ENCODE measurements at regions not wholly inside any gene's neighbourhood (a gene's known extent, or its start where the extent isn't known, plus 50 kb on each side); places are given as distances from the start of the nearest gene placed in this dataset.

DNA sequence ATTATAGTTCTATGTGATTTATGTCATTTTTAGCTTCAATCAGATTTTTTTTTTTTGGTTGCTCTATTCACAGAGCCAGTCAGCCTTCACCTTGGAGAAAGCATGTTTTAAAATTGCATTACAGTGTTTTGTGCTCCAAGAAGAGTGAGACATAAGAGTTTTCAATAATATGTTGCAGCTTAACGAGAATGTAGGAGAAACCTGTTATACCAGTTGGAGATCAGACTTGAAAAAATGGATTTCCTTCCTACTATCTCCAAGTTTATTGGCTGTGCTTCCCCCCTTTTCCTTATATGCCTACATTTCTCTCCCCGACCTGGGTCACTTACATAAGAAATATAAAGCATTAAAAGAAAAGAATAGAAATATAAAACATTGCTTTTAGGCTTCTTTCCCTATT is 123.9 kb upstream of the ARGLU1 start:
- intact Hi-C loops (cut with DNase I; ENCODE audit: low total_unique reads) = no loop called here
- H3K9me3 ChIP-seq = no peaks in the 10 kb centered on the region
- no peak overlapping the region for H3K4me3 ChIP-seq
- H3K36me3 ChIP-seq = no peaks in the 10 kb centered on the region
- TF ChIP-seq, protein P1, sequence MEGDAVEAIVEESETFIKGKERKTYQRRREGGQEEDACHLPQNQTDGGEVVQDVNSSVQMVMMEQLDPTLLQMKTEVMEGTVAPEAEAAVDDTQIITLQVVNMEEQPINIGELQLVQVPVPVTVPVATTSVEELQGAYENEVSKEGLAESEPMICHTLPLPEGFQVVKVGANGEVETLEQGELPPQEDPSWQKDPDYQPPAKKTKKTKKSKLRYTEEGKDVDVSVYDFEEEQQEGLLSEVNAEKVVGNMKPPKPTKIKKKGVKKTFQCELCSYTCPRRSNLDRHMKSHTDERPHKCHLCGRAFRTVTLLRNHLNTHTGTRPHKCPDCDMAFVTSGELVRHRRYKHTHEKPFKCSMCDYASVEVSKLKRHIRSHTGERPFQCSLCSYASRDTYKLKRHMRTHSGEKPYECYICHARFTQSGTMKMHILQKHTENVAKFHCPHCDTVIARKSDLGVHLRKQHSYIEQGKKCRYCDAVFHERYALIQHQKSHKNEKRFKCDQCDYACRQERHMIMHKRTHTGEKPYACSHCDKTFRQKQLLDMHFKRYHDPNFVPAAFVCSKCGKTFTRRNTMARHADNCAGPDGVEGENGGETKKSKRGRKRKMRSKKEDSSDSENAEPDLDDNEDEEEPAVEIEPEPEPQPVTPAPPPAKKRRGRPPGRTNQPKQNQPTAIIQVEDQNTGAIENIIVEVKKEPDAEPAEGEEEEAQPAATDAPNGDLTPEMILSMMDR (IDR thresholded peaks at IDR 0.05) = no peak
- no peak for TF ChIP-seq POLR2A (IDR thresholded peaks at IDR 0.05)
- DNase-seq = no peak
- no peak overlapping the region for H3K27ac ChIP-seq
- H3K27me3 ChIP-seq = no peaks in the 10 kb centered on the region
- no peaks in the 10 kb centered on the region for H3K4me1 ChIP-seq

DNA sequence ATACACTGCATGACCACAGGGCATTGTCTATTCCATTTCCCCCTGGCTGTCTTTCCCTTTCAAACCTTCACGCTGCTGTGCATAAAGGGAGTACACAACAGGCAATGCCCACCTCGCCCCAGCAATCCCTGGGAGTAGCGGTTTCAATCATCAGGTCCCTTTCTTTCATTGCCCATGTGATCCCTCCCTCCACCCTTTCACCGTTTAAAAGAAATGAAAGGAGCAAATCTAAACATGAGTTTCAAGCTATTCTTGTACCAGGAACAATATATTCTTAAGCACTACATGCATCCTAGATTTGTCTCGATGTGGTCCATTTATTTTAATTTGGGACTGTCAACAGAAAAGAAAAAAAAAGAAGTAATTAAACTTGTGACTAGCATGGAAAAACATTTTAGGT is 123.4 kb upstream of the ARGLU1 start:
- no peak overlapping the region for H3K4me3 ChIP-seq
- H3K27me3 ChIP-seq = no peaks in the 10 kb centered on the region
- no peak for TF ChIP-seq POLR2A (IDR thresholded peaks at IDR 0.05)
- TF ChIP-seq, protein P1 (IDR thresholded peaks at IDR 0.05) = no peak
- intact Hi-C loops (cut with DNase I; ENCODE audit: low total_unique reads) = no loop called here
- H3K36me3 ChIP-seq = no peaks in the 10 kb centered on the region
- no peaks in the 10 kb centered on the region for H3K4me1 ChIP-seq
- H3K9me3 ChIP-seq = no peaks in the 10 kb centered on the region
- DNase-seq = no peak
- H3K27ac ChIP-seq = peak overlapping the region in 1 of 2 donors; percentile 54

DNA sequence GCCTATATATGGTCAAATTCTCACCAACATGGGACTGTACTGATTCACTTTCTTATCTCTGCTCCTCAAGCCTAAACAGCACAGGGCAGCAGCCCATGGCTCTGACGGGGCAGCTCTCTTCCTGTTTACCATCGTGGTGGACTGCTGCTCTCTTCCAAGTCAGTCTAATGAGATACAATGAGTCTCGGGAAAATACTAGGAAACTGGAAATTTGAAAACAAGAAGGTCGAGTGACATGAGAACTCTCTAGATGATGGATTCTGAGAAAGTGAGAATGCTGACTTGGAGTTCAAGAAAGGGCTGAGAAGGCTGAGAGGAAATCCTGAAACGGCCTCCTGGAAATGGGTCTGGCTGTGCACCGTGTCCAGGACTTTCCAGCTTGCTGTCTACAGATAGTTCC is 122.8 kb upstream of the ARGLU1 start:
- intact Hi-C loops (cut with DNase I; ENCODE audit: low total_unique reads) = no loop called here
- Histone ChIP-seq H3K36me3 (no peaks in the 10 kb centered on the region), H3K4me3 (no peak overlapping the region), H3K4me1 (no peaks in the 10 kb centered on the region), H3K9me3 (no peaks in the 10 kb centered on the region), H3K27me3 (no peaks in the 10 kb centered on the region), H3K27ac (peak overlapping the region in 1 of 2 donors; percentile 54)
- DNase-seq = no peak
- no peak for TF ChIP-seq POLR2A (IDR thresholded peaks at IDR 0.05)
- TF ChIP-seq, protein P1 (IDR thresholded peaks at IDR 0.05) = no peak

DNA sequence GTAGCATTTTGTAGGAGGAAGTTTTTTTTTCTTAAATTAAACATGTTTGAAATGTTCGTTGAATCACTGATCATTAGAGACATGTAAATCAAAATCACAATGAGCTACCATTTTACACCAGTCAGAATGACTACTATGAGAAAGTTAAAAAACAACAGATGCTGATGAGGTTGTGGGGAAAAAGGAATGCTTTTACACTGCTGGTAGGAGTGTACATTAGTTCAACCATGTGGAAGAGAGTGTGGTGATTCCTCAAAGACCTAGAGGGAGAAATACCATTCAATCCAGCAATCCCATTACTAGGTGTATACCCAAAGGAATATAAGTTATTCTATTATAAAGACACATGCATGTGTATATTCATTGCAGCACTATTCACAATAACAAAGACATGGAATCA is 122.0 kb upstream of the ARGLU1 start:
- no peak for DNase-seq
- Histone ChIP-seq H3K36me3 (no peaks in the 10 kb centered on the region), H3K27me3 (no peaks in the 10 kb centered on the region), H3K4me3 (no peak overlapping the region), H3K27ac (no peak overlapping the region), H3K4me1 (no peaks in the 10 kb centered on the region), H3K9me3 (no peaks in the 10 kb centered on the region)
- TF ChIP-seq, protein P1 (IDR thresholded peaks at IDR 0.05) = no peak
- no peak for TF ChIP-seq POLR2A (IDR thresholded peaks at IDR 0.05)
- intact Hi-C loops (cut with DNase I; ENCODE audit: low total_unique reads) = no loop called here

DNA sequence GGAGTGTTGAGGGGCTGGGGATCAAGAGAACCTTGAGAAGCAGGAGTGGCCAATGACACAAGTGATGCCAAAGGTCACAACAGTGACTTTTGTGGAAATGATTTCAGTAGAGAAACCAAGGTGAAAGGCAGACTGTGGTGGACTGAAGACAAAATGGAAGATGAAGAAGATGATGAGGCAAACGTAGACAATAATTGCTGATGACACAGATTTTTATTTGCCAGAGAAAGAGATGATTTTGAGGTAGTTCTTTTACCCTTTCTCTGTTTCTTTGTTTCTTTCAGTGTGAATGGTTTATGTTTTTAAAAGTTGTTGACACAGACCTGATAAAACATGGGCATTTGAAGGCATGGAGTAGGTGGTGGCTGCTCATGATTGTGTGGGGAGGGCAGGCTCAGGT is 121.0 kb upstream of the ARGLU1 start:
- TF ChIP-seq POLR2A (IDR thresholded peaks at IDR 0.05) = no peak
- TF ChIP-seq, protein P1 (IDR thresholded peaks at IDR 0.05) = no peak
- DNase-seq = no peak
- Histone ChIP-seq H3K36me3 (no peaks in the 10 kb centered on the region), H3K27me3 (no peaks in the 10 kb centered on the region), H3K27ac (no peak overlapping the region), H3K4me1 (no peaks in the 10 kb centered on the region), H3K4me3 (no peak overlapping the region), H3K9me3 (no peaks in the 10 kb centered on the region)
- intact Hi-C loops (cut with DNase I; ENCODE audit: low total_unique reads) = no loop called here
